ENCODE measurements at regions not wholly inside any gene's neighbourhood (a gene's known extent, or its start where the extent isn't known, plus 50 kb on each side); places are given as distances from the start of the nearest gene placed in this dataset.

DNA sequence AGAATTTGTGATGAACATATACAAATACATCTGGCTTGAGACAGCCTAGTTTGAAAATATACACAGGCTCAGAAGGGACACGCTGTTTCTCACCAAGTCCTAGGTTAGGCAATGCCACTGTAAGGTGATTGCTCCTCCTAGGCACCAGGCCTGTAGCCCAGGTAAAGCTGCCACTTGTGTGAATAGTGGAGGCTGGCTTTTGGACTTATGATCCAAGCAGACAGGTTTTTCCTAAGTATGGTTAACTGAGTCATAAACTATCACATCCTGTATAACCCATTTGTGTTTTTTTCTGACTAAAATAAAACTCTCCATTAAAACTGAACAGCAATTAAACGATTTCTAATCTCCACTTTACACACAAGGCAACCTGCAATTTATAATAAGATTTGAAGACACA is 81.0 kb downstream of the SEMA4F start:
- no peak for ATAC-seq
- H3K4me1 ChIP-seq, result no peaks in the 10 kb centered on the region
- intact Hi-C loops (cut with DNase I), result no loop called here
- H3K4me3 ChIP-seq, result no peak overlapping the region
- H3K36me3 ChIP-seq, result no peaks in the 10 kb centered on the region
- H3K9me3 ChIP-seq, result no peaks in the 10 kb centered on the region
- H3K27me3 ChIP-seq, result no peaks in the 10 kb centered on the region
- no peak overlapping the region for H3K27ac ChIP-seq
- DNase-seq, result no peak
- TF ChIP-seq, protein P1, sequence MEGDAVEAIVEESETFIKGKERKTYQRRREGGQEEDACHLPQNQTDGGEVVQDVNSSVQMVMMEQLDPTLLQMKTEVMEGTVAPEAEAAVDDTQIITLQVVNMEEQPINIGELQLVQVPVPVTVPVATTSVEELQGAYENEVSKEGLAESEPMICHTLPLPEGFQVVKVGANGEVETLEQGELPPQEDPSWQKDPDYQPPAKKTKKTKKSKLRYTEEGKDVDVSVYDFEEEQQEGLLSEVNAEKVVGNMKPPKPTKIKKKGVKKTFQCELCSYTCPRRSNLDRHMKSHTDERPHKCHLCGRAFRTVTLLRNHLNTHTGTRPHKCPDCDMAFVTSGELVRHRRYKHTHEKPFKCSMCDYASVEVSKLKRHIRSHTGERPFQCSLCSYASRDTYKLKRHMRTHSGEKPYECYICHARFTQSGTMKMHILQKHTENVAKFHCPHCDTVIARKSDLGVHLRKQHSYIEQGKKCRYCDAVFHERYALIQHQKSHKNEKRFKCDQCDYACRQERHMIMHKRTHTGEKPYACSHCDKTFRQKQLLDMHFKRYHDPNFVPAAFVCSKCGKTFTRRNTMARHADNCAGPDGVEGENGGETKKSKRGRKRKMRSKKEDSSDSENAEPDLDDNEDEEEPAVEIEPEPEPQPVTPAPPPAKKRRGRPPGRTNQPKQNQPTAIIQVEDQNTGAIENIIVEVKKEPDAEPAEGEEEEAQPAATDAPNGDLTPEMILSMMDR (IDR thresholded peaks at IDR 0.05), result no peak

DNA sequence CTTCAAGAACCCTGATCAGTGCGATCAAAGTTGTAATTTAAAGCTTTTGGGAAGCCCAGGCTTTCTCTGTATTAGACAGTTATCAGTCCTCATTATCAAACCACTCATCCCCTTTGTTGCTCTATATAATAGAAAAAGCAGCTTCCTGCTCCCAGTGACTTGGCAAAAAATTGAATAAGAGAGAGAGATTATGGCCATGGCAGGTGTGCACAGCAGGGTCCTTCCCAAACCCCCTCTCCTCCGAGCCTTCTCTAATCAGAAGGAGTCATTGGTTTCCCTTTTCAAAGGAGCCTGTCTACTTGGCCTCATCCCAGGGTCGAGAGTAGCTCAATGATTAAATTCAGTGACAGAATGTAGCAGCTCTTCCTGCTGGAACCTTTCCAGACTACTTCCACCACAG is 81.5 kb downstream of the SEMA4F start:
- no peak for DNase-seq
- TF ChIP-seq, protein P1 (IDR thresholded peaks at IDR 0.05), result no peak
- intact Hi-C loops (cut with DNase I), result no loop called here
- H3K4me1 ChIP-seq, result peaks cover 1% of the 10 kb centered on the region
- no peak for ATAC-seq
- H3K4me3 ChIP-seq, result no peak overlapping the region
- H3K36me3 ChIP-seq, result no peaks in the 10 kb centered on the region
- no peaks in the 10 kb centered on the region for H3K27me3 ChIP-seq
- H3K9me3 ChIP-seq, result no peaks in the 10 kb centered on the region
- no peak overlapping the region for H3K27ac ChIP-seq

DNA sequence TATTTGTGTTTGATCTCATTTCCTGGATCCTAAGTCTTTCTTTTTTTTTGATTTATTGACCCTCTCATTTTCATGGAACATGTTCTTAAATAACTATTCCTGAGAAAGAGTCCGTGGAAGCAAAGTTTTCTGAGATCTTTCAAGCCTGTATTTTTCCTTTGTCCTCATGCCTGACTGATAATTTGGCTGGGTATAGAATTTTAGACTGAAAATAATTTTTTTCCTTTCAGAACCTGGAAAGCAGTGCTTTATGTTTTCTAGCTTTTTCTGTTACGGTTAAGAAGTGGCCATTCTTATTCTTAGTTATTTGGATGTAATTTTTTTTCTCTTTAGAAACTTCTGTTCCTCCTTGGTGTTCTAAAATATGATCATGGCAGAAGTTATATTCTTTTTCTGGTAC is 82.5 kb downstream of the SEMA4F start:
- intact Hi-C loops (cut with DNase I), result no loop called here
- ATAC-seq, result no peak
- TF ChIP-seq, protein P1 (IDR thresholded peaks at IDR 0.05), result no peak

DNA sequence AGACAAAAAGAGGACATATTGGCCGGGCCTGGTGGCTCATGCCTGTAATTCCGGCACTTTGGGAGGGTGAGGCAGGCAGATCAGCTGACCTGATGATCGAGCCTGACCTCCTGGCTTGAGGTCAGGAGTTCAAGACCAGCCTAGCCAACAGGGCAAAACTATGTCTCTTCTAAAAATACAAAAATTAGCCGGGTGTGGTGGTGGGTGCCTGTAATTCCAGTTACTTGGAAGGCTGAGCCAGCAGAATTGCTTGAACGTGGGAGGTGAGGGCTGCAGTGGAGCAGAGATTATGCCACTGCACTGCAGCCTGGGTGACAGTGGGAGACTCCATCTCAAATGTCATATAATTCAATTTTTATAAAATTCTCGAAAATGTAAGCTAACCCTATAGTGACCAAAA is 84.5 kb downstream of the SEMA4F start:
- no peaks in the 10 kb centered on the region for H3K27me3 ChIP-seq
- TF ChIP-seq, protein P1 (IDR thresholded peaks at IDR 0.05), result no peak
- no peaks in the 10 kb centered on the region for H3K36me3 ChIP-seq
- DNase-seq (no peak), ATAC-seq (no peak)
- no peak overlapping the region for H3K27ac ChIP-seq
- intact Hi-C loops (cut with DNase I), result no loop called here
- H3K9me3 ChIP-seq, result no peaks in the 10 kb centered on the region
- no peak overlapping the region for H3K4me3 ChIP-seq
- peaks cover 9% of the 10 kb centered on the region for H3K4me1 ChIP-seq

More for the DNA sequence above, 82.5 kb downstream of the SEMA4F start:
- Histone ChIP-seq H3K9me3 (no peaks in the 10 kb centered on the region), H3K4me1 (peaks cover 9% of the 10 kb centered on the region), H3K27me3 (no peaks in the 10 kb centered on the region), H3K27ac (no peak overlapping the region), H3K36me3 (no peaks in the 10 kb centered on the region), H3K4me3 (no peak overlapping the region)
- DNase-seq, result no peak

DNA sequence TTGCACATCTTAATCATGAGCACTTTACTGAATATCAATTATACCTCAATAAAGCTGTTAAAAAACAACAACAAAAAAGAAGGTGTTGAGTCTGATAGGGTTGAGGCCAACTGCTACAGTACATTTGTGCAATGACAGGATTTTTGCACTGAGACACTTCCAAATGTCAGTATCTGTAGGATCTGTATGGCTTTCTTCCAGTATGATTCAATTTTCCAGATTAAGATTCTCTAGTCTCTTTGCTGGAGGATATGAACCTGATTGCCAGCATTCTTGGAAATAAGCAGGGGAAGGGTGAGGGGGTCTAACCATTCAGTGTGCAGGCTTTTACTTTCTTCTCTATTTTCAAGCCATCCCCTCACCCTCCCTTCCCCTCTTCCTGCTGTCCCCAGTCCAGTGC is 85.1 kb downstream of the SEMA4F start:
- Histone ChIP-seq H3K4me1 (peaks cover 9% of the 10 kb centered on the region), H3K27ac (no peak overlapping the region), H3K9me3 (no peaks in the 10 kb centered on the region), H3K4me3 (no peak overlapping the region), H3K36me3 (no peaks in the 10 kb centered on the region), H3K27me3 (no peaks in the 10 kb centered on the region)
- DNase-seq (no peak), ATAC-seq (no peak)
- TF ChIP-seq, protein P1 (IDR thresholded peaks at IDR 0.05), result no peak
- intact Hi-C loops (cut with DNase I), result no loop called here

DNA sequence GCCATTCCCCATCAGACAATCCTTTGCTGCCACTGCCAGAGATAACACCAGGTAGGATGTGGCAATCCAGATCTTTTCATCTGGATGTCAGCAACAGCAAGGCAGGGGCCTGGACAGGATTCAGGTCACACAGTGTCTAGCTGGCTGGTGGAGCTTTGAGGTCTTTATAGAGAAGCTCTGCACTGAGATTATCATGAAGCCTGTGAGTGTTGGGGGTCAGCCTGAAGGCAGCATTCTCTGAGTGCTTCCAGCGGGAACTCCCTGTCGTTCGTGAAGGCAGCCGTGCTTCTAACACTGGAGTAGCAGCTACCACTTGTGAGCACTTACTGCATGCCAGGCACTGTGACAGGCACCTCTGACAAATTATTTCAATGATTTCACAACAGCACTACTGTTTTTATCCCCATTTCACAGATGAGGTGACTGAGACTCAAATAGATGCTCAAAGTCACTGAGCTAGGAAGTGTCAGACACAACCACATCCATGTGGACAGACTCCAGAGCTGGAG is 85.7 kb downstream of the SEMA4F start:
- Histone ChIP-seq H3K27ac (no peak overlapping the region), H3K27me3 (no peaks in the 10 kb centered on the region), H3K4me3 (no peak overlapping the region), H3K36me3 (no peaks in the 10 kb centered on the region), H3K9me3 (no peaks in the 10 kb centered on the region), H3K4me1 (peaks cover 9% of the 10 kb centered on the region)
- TF ChIP-seq, protein P1 (IDR thresholded peaks at IDR 0.05), result no peak
- intact Hi-C loops (cut with DNase I), result no loop called here
- no peak for ATAC-seq
- no peak for DNase-seq

Data from upper lobe of right lung (tissue), 1 donor.